ENCODE measurements at regions not wholly inside any gene's neighbourhood (a gene's known extent, or its start where the extent isn't known, plus 50 kb on each side); places are given as distances from the start of the nearest gene placed in this dataset.

- Histone ChIP-seq H3K27ac (ENCODE audit: low read depth, low read length) (no peak overlapping the region), H3K9me3 (ENCODE audit: control insufficient read depth in 3 of 3, low read length in 3 of 3) (no peaks in the 10 kb centered on the region), H3K27me3 (ENCODE audit: control insufficient read depth in 3 of 3, insufficient read depth in 3 of 3, low read length in 3 of 3) (no peaks in the 10 kb centered on the region), H3K4me1 (ENCODE audit: control insufficient read depth in 3 of 3, insufficient read depth in 3 of 3, low read length in 3 of 3) (no peaks in the 10 kb centered on the region), H3K9ac (ENCODE audit: low read depth in 1 of 3, low read length in 3 of 3) (no peak overlapping the region), H3K36me3 (ENCODE audit: control insufficient read depth in 3 of 3, insufficient read depth in 3 of 3, low read length in 3 of 3) (no peaks in the 10 kb centered on the region), H3K4me3 (ENCODE audit: low read length in 3 of 3) (no peak overlapping the region)
These were observed 477.6 kb downstream of the FBXO15 start for GRCh38 chr18:73670039-73670438.

GRCh38 chr18:73669297-73669696 is 478.3 kb downstream of the FBXO15 start:
- no peak overlapping the region for H3K9ac ChIP-seq (ENCODE audit: low read depth in 1 of 3, low read length in 3 of 3)
- H3K27ac ChIP-seq (ENCODE audit: low read depth, low read length), result no peak overlapping the region

GRCh38 chr18:73668051-73668450 is 479.6 kb downstream of the FBXO15 start:
- Histone ChIP-seq H3K9me3 (ENCODE audit: control insufficient read depth in 3 of 3, low read length in 3 of 3) (no peaks in the 10 kb centered on the region), H3K9ac (ENCODE audit: low read depth in 1 of 3, low read length in 3 of 3) (no peak overlapping the region), H3K36me3 (ENCODE audit: control insufficient read depth in 3 of 3, insufficient read depth in 3 of 3, low read length in 3 of 3) (no peaks in the 10 kb centered on the region), H3K27me3 (ENCODE audit: control insufficient read depth in 3 of 3, insufficient read depth in 3 of 3, low read length in 3 of 3) (no peaks in the 10 kb centered on the region), H3K4me3 (ENCODE audit: low read length in 3 of 3) (no peak overlapping the region), H3K27ac (ENCODE audit: low read depth, low read length) (no peak overlapping the region), H3K4me1 (ENCODE audit: control insufficient read depth in 3 of 3, insufficient read depth in 3 of 3, low read length in 3 of 3) (no peaks in the 10 kb centered on the region)

More at GRCh38 chr18:73669297-73669696, 478.3 kb downstream of the FBXO15 start:
- Histone ChIP-seq H3K4me1 (ENCODE audit: control insufficient read depth in 3 of 3, insufficient read depth in 3 of 3, low read length in 3 of 3) (no peaks in the 10 kb centered on the region), H3K9me3 (ENCODE audit: control insufficient read depth in 3 of 3, low read length in 3 of 3) (no peaks in the 10 kb centered on the region), H3K4me3 (ENCODE audit: low read length in 3 of 3) (no peak overlapping the region), H3K36me3 (ENCODE audit: control insufficient read depth in 3 of 3, insufficient read depth in 3 of 3, low read length in 3 of 3) (no peaks in the 10 kb centered on the region), H3K27me3 (ENCODE audit: control insufficient read depth in 3 of 3, insufficient read depth in 3 of 3, low read length in 3 of 3) (no peaks in the 10 kb centered on the region)

GRCh38 chr18:73666772-73667171 is 480.9 kb downstream of the FBXO15 start:
- Histone ChIP-seq H3K9ac (ENCODE audit: low read depth in 1 of 3, low read length in 3 of 3) (no peak overlapping the region), H3K4me1 (ENCODE audit: control insufficient read depth in 3 of 3, insufficient read depth in 3 of 3, low read length in 3 of 3) (no peaks in the 10 kb centered on the region), H3K9me3 (ENCODE audit: control insufficient read depth in 3 of 3, low read length in 3 of 3) (no peaks in the 10 kb centered on the region), H3K27me3 (ENCODE audit: control insufficient read depth in 3 of 3, insufficient read depth in 3 of 3, low read length in 3 of 3) (no peaks in the 10 kb centered on the region), H3K27ac (ENCODE audit: low read depth, low read length) (no peak overlapping the region), H3K36me3 (ENCODE audit: control insufficient read depth in 3 of 3, insufficient read depth in 3 of 3, low read length in 3 of 3) (no peaks in the 10 kb centered on the region), H3K4me3 (ENCODE audit: low read length in 3 of 3) (no peak overlapping the region)

- Histone ChIP-seq H3K9me3 (ENCODE audit: control insufficient read depth in 3 of 3, low read length in 3 of 3) (no peaks in the 10 kb centered on the region), H3K4me3 (ENCODE audit: low read length in 3 of 3) (no peak overlapping the region), H3K27me3 (ENCODE audit: control insufficient read depth in 3 of 3, insufficient read depth in 3 of 3, low read length in 3 of 3) (no peaks in the 10 kb centered on the region), H3K27ac (ENCODE audit: low read depth, low read length) (no peak overlapping the region), H3K4me1 (ENCODE audit: control insufficient read depth in 3 of 3, insufficient read depth in 3 of 3, low read length in 3 of 3) (no peaks in the 10 kb centered on the region), H3K9ac (ENCODE audit: low read depth in 1 of 3, low read length in 3 of 3) (no peak overlapping the region), H3K36me3 (ENCODE audit: control insufficient read depth in 3 of 3, insufficient read depth in 3 of 3, low read length in 3 of 3) (no peaks in the 10 kb centered on the region)
These were observed 482.7 kb downstream of the FBXO15 start for GRCh38 chr18:73664896-73665295.

GRCh38 chr18:73663581-73663980 is 484.1 kb downstream of the FBXO15 start:
- Histone ChIP-seq H3K4me1 (ENCODE audit: control insufficient read depth in 3 of 3, insufficient read depth in 3 of 3, low read length in 3 of 3) (no peaks in the 10 kb centered on the region), H3K27me3 (ENCODE audit: control insufficient read depth in 3 of 3, insufficient read depth in 3 of 3, low read length in 3 of 3) (no peaks in the 10 kb centered on the region), H3K4me3 (ENCODE audit: low read length in 3 of 3) (no peak overlapping the region), H3K9me3 (ENCODE audit: control insufficient read depth in 3 of 3, low read length in 3 of 3) (no peaks in the 10 kb centered on the region), H3K27ac (ENCODE audit: low read depth, low read length) (no peak overlapping the region), H3K9ac (ENCODE audit: low read depth in 1 of 3, low read length in 3 of 3) (no peak overlapping the region), H3K36me3 (ENCODE audit: control insufficient read depth in 3 of 3, insufficient read depth in 3 of 3, low read length in 3 of 3) (no peaks in the 10 kb centered on the region)

- Histone ChIP-seq H3K27me3 (ENCODE audit: control insufficient read depth in 3 of 3, insufficient read depth in 3 of 3, low read length in 3 of 3) (no peaks in the 10 kb centered on the region), H3K36me3 (ENCODE audit: control insufficient read depth in 3 of 3, insufficient read depth in 3 of 3, low read length in 3 of 3) (no peaks in the 10 kb centered on the region), H3K9me3 (ENCODE audit: control insufficient read depth in 3 of 3, low read length in 3 of 3) (no peaks in the 10 kb centered on the region), H3K9ac (ENCODE audit: low read depth in 1 of 3, low read length in 3 of 3) (no peak overlapping the region), H3K4me1 (ENCODE audit: control insufficient read depth in 3 of 3, insufficient read depth in 3 of 3, low read length in 3 of 3) (no peaks in the 10 kb centered on the region), H3K27ac (ENCODE audit: low read depth, low read length) (no peak overlapping the region), H3K4me3 (ENCODE audit: low read length in 3 of 3) (no peak overlapping the region)
These were observed 485.2 kb downstream of the FBXO15 start for GRCh38 chr18:73662421-73662820.

- no peak overlapping the region for H3K27ac ChIP-seq (ENCODE audit: low read depth, low read length)
- H3K27me3 ChIP-seq (ENCODE audit: control insufficient read depth in 3 of 3, insufficient read depth in 3 of 3, low read length in 3 of 3), result no peaks in the 10 kb centered on the region
- no peak overlapping the region for H3K4me3 ChIP-seq (ENCODE audit: low read length in 3 of 3)
- H3K4me1 ChIP-seq (ENCODE audit: control insufficient read depth in 3 of 3, insufficient read depth in 3 of 3, low read length in 3 of 3), result no peaks in the 10 kb centered on the region
- no peaks in the 10 kb centered on the region for H3K9me3 ChIP-seq (ENCODE audit: control insufficient read depth in 3 of 3, low read length in 3 of 3)
- no peaks in the 10 kb centered on the region for H3K36me3 ChIP-seq (ENCODE audit: control insufficient read depth in 3 of 3, insufficient read depth in 3 of 3, low read length in 3 of 3)
- H3K9ac ChIP-seq (ENCODE audit: low read depth in 1 of 3, low read length in 3 of 3), result no peak overlapping the region
These were observed 486.4 kb downstream of the FBXO15 start for GRCh38 chr18:73660931-73661856.

GRCh38 chr18:73656691-73657090 is 490.9 kb downstream of the FBXO15 start:
- no peaks in the 10 kb centered on the region for H3K9me3 ChIP-seq (ENCODE audit: control insufficient read depth in 3 of 3, low read length in 3 of 3)
- H3K4me1 ChIP-seq (ENCODE audit: control insufficient read depth in 3 of 3, insufficient read depth in 3 of 3, low read length in 3 of 3), result no peaks in the 10 kb centered on the region
- H3K27ac ChIP-seq (ENCODE audit: low read depth, low read length), result no peak overlapping the region
- no peaks in the 10 kb centered on the region for H3K36me3 ChIP-seq (ENCODE audit: control insufficient read depth in 3 of 3, insufficient read depth in 3 of 3, low read length in 3 of 3)
- H3K4me3 ChIP-seq (ENCODE audit: low read length in 3 of 3), result no peak overlapping the region
- no peak overlapping the region for H3K9ac ChIP-seq (ENCODE audit: low read depth in 1 of 3, low read length in 3 of 3)
- H3K27me3 ChIP-seq (ENCODE audit: control insufficient read depth in 3 of 3, insufficient read depth in 3 of 3, low read length in 3 of 3), result no peaks in the 10 kb centered on the region

- Histone ChIP-seq H3K27me3 (ENCODE audit: control insufficient read depth in 3 of 3, insufficient read depth in 3 of 3, low read length in 3 of 3) (no peaks in the 10 kb centered on the region), H3K36me3 (ENCODE audit: control insufficient read depth in 3 of 3, insufficient read depth in 3 of 3, low read length in 3 of 3) (no peaks in the 10 kb centered on the region), H3K4me1 (ENCODE audit: control insufficient read depth in 3 of 3, insufficient read depth in 3 of 3, low read length in 3 of 3) (no peaks in the 10 kb centered on the region), H3K9ac (ENCODE audit: low read depth in 1 of 3, low read length in 3 of 3) (no peak overlapping the region), H3K27ac (ENCODE audit: low read depth, low read length) (no peak overlapping the region), H3K4me3 (ENCODE audit: low read length in 3 of 3) (no peak overlapping the region), H3K9me3 (ENCODE audit: control insufficient read depth in 3 of 3, low read length in 3 of 3) (no peaks in the 10 kb centered on the region)
These were observed 493.8 kb downstream of the FBXO15 start for GRCh38 chr18:73653827-73654226.

All from skeletal muscle tissue (tissue), 3 donors.